T-helper 22 cell (primary cell): ENCODE measurements at regions not wholly inside any gene's neighbourhood (a gene's known extent, or its start where the extent isn't known, plus 50 kb on each side); places are given as distances from the start of the nearest gene placed in this dataset.
"Not testable (repeated sequence)": the region's sequence is repeated elsewhere in the genome, so short reads cannot be mapped to it uniquely, and the experiment has no call there.

Experiments
- DNase-seq: peaks from one replicate; pipeline ENCODE4 v3.0.0-alpha.2; 2020; ENCODE audit warnings: low read depth

GRCh38 chr7:142500366-142500765 is 242.5 kb upstream of the PRSS58 start:
- no peak for DNase-seq

GRCh38 chr7:142499635-142500034 is 241.8 kb upstream of the PRSS58 start:
- DNase-seq, result no peak

DNA sequence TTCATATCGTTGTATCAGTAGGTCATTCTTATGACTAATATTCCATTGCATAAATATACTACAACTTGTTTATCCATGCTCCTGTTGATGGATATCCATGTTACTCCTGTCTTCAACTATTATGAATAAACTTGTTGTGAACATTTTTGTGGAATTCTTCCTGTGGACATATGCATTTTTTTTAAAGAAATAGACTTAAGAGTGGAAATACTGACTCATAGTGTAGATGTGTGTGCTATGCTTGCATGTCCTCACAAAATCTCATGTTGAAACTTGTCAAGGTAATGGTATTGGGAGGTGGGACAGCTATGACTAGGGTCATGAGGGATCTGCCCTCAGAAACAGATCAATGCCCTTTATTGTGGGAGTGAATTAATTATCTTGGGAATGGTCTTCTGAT is 240.5 kb upstream of the PRSS58 start:
- DNase-seq, result no peak

DNA sequence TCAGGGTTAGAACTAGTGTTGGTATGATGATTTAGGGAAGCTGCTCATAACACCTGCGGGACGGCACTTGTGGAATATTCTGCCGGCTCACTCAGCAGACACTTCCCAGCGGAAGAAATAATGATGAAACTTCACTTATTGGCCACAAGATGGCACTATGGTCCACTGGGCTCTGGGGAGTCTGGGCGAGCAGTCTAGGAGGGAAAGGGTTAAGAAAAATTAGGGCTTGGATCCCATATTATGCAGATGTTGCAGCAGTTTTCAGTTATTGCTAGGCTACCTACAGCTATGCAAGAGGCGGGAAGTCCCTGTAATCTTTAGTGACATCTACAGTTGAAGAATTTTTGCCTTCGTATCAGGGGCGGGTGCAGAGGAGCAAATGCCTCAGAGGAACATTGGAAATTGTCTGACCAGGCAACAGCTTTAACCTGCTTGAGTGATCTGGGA is 238.7 kb upstream of the PRSS58 start:
- DNase-seq, result no peak

- DNase-seq, result not testable (repeated sequence)
These were observed 238.0 kb upstream of the PRSS58 start for GRCh38 chr7:142495879-142496278.

DNA sequence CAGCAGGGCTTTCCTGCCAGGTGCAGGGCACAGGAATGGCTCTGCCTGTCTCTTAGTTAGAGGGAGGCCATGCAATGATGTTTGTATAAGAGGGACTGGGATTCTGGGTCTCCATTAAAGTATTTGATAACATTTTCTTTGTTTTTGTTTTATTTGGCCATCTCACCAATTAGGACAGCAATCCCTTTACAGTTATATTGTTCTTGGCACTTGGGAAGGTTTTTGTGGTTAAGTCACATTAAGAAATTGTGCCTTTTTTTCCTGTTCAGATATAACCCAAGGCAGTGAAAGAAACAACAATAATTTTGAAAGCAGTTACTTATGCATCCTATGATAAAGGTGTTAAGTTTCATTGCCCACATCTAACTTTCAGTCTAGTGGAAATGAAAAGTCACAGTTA is 237.4 kb upstream of the PRSS58 start:
- DNase-seq, result not testable (repeated sequence)

- no peak for DNase-seq
These were observed 236.2 kb upstream of the PRSS58 start for GRCh38 chr7:142494021-142494420.

GRCh38 chr7:142488842-142489241 is 231.0 kb upstream of the PRSS58 start:
- DNase-seq, result no peak

DNA sequence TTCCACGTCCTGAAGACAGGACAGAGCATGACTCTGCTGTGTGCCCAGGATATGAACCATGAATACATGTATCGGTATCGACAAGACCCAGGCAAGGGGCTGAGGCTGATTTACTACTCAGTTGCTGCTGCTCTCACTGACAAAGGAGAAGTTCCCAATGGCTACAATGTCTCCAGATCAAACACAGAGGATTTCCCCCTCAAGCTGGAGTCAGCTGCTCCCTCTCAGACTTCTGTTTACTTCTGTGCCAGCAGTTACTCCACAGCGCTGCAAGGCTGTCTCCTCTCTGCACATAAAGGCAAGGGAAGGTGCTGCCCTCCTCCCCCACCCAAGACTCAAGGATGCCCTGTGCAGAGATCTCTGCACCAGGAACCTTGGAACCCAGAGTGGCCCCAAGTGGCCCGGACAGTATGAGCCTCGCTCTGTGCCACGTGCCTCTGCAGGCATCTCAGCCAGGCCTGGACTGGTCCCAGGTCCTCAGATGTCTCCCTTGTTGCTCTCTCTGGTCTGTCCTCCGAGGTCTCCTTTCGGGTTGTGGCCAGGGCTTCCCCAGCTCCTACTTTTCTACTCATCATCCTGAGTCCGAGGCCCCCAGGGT is 230.3 kb upstream of the PRSS58 start:
- no peak for DNase-seq

DNA sequence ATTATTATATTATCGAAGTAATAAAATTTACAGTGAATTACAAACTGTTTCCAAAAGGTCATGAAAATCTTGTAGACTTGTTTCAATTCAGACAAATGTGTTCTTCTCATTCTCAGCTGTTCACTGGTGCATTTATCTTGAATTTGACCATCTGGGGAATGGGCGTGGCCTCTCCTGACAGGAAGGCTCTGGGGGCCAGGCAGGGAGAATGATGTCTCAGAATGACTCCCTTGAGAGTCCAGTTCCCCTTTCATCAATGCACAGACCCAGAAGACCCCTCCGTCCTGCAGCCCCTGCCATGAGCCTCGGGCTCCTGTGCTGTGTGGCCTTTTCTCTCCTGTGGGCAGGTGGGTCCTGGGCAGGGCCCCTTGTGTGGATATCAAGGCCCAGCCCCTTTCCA is 229.7 kb upstream of the PRSS58 start:
- not testable (repeated sequence) for DNase-seq

DNA sequence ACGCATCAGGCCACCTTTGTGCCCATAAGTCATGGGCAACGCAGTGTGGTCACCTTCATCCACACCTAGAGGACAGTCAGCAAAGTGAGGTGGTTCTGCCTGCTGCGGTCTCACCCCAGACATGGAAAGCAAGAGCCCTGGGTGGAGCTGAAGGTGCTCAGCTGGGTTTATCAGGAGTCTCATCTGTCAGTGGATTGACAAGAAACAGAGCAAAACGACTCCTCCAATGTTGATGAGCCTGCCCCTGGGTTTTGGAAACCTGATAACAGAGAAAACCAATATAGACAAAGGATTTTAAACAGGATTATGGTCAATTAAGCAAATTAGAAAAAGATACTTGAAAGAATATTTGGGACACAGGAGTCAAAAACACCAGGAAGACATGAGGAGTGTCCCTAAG is 229.3 kb upstream of the PRSS58 start:
- no peak for DNase-seq

- no peak for DNase-seq
These were observed 227.9 kb upstream of the PRSS58 start for GRCh38 chr7:142485617-142486226.

DNA sequence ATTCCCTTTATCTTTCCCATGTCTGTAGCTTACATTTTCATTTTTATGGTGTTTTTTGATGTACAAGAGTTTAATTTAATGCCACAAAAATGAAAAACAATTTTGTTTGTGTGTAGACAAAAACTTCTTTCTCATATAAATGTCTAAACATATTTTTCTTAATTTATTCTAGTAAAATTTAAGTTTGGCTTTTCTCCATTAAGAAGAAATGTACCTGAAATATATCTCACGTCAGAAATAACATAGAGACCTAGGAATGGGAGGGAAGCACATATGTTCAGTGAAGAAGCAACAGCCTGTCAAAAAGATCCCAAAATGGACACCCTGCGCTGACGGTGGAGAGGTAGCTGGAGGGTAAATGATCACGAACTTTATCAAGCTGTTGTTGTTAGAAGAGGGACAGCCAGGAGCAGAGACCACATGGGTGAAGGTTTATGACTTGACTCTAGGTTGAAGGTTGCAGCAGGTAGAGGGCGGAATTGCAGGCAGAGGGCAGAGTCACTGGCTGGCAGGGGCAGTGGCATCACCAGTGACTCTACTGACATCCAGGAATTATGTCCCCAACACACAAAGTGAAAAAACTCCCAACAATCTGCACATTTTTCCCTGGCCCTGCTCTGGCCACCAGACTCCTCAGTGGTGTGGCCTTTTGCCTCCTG is 225.9 kb upstream of the PRSS58 start:
- no peak for DNase-seq

DNA sequence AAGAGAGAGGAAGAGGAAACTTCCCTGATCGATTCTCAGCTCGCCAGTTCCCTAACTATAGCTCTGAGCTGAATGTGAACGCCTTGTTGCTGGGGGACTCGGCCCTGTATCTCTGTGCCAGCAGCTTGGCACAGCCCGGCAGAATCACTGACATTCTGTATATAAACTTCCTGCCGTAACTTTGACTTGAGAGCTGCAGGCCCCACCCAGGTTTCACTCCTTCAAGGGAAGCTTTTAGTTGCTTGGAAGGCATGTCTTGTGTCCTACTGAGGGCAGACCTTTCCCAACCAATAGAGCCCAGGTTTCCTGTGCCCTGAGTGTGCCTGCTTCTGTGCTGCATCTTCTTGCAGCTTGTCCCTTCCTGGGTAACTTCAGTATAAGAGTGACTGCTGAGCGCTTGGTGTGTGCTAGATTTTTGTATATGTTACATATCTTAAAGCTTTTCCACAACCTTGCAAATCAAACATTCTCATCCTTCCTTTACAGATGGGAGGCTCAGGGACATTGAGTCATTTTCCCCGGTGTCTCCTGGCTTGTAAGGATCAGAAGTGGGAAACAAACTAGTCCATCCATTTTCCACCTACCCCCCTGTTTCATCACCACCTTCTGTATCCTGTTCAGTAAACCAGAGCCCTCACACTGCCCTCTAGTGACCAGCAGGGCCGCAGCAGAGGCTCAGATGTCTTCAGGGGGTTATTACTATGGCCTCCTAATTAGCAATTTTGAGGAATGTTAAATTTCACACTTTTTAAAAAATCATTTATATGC is 225.2 kb upstream of the PRSS58 start:
- no peak for DNase-seq

GRCh38 chr7:142481548-142481947 is 223.7 kb upstream of the PRSS58 start:
- no peak for DNase-seq

DNA sequence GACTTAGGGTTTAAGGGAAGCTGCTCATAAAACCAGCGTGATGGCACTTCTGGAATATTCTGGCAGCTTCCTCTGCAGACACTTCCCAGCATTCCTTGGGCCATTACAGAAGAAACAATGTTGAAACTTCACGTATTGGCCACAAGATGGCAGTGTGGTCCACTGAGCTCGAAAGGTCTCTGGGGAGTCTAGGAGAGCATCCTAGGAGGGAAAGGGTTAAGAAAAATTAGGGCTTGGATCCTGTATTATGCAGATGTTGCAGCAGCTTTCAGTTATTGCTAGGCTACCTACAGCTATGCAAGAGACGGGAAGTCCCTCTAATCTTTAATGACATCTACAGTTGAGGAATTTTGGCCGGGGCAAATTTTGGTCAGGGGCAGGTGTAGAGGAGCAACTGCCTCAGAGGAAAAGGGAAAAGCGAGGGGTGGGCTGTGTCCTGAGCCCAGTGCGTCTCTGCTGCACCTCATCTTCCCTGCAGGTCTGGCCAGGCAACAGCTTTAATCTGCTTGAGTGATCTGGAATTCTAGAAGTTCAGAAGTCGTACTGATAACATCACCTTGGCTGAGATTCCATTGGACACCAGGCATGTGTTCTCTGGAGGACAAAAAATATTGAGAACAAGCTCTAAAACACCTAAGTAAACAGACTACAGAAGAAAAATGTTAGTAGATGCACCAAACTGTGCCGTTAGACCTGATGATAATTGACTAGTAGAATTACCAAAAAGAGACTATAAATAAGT is 220.8 kb upstream of the PRSS58 start:
- DNase-seq, result no peak

DNA sequence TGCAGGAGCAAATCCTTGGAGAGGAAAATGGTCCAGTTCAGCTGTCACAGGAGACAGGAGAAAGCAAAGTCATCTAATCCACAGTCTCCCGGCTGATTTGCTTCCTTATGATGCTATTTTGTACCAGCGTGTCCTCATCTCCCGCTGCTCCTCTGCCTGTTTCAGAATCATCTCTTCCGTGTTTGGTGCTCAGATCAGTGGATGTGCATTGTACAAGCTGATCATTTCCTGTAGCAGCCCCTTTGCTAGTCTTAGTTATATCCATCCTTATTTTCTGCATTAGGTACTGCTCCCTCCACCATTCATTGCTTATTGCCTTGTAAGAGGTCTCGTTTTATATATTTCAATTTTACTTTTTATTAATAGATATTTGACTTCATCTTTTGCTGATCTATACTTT is 219.9 kb upstream of the PRSS58 start:
- DNase-seq, result not testable (repeated sequence)

DNA sequence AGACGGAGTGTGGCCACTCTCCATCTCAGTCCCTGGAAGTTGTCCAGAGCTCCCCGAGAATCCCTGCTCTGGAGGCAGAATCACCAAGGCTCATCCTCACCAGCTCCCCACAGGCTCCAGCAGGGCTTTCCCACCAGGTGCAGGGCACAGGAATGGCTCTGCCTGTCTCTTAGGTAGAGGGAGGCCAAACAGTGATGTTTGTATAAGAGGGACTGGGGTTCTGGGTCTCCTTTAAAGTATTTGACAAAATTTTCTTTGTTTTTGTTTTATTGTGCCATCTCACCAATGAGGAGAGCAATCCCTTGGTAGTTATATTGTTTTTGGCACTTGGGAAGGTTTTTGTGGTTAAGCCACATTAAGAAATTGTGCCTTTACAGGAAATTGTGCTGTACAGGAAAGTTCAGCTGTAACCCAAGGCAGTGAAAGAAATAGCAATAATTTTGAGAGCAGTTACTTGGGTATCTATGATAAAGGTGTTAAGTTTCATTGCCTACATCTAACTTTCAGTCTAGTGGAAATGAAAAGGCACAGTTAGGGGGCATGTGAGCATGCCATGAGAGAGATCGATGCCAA is 219.3 kb upstream of the PRSS58 start:
- DNase-seq, result no peak

DNA sequence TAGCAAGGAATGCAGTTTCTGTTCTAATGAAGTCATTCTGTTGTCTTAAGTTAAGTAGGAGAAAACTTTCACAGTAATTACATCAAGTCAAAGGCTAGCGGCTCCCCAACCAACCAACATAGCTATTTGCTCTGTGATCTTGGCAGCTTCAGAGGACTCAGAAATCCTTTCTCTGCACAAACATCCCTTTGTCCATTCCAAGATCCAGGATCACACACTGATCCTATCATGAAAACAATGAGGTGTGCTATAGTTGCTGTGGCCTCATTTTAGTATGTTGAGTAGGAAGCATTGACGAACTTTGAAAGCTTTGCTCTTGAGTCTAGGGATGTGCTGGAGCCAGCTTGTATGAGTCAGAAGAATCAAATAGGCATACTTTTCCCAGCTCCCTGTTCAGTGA is 218.2 kb upstream of the PRSS58 start:
- no peak for DNase-seq

- DNase-seq, result no peak
These were observed 214.0 kb upstream of the PRSS58 start for GRCh38 chr7:142471820-142472219.

GRCh38 chr7:142470544-142470830 is 212.6 kb upstream of the PRSS58 start:
- DNase-seq, result no peak
